A549 (cell line): ENCODE measurements at regions not wholly inside any gene's neighbourhood (a gene's known extent, or its start where the extent isn't known, plus 50 kb on each side); places are given as distances from the start of the nearest gene placed in this dataset.

ENCODE experiments used
- ATAC-seq, 2 experiments: fragments of 200-7000 bp in 1 of 2; fragments of >200 bp in 1 of 2; cut with Nextera tagmentation in 1 of 2; cut with Tn5 transposase in 1 of 2; 3 replicates each; pipeline versions ENCODE4 v1.8.0 to v1.9.1; 2018 to 2020; ENCODE audit warnings: mild to moderate bottlenecking in 1 of 2, moderate library complexity in 1 of 2
- CTCF ChIA-PET: fragments of 300-600 bp; sonication (Branson Sonifier 250); formaldehyde crosslinking; extraction: SDS; loops from one replicate; lab custom pipeline; 2021; ENCODE audit warnings: antibody characterized with exemption, inconsistent platforms; lab: Yijun Ruan, JAX
- POLR2A ChIA-PET: fragments of 350-600 bp; formaldehyde crosslinking; extraction: SDS; loops from one replicate; lab custom pipeline; 2021; ENCODE audit warnings: antibody characterized with exemption, inconsistent platforms; lab: Yijun Ruan, JAX
- DNase-seq, 2 experiments: peaks; one replicate each; pipeline versions ENCODE4 v3.0.0 to v3.0.0-alpha.2; 2011 to 2016; ENCODE audit warnings: low read depth in 1 of 2, low spot score in 1 of 2
- FAIRE-seq: peaks from 2 replicates; lab custom pipeline; 2011; peaks lifted over from hg19 to GRCh38; lab: Jason Lieb, UNC
- H3K27ac ChIP-seq, 2 experiments: fragments of >200 bp; sonication (Bioruptor Twin); formaldehyde crosslinking; 3 replicates each; pipeline ENCODE4 v1.5.1; 2016 to 2017
- H3K4me1 ChIP-seq: fragments of >200 bp; sonication (Bioruptor Twin); formaldehyde crosslinking; 3 replicates; pipeline ENCODE4 v1.6.1; 2016
- H3K4me2 ChIP-seq: fragments of >200 bp; sonication (Bioruptor Twin); formaldehyde crosslinking; 3 replicates; pipeline ENCODE4 v1.6.1; 2016
- H3K4me3 ChIP-seq: fragments of >200 bp; sonication (Bioruptor Twin); formaldehyde crosslinking; 3 replicates; pipeline ENCODE4 v1.5.1; 2016
- H3K9me3 ChIP-seq: fragments of >200 bp; sonication (Bioruptor Twin); formaldehyde crosslinking; 3 replicates; pipeline ENCODE4 v1.6.1; 2016
- BHLHE40 ChIP-seq: IDR thresholded peaks from 2 replicates; pipeline ENCODE4 v1.6.1; 2012; ENCODE audit warnings: low read depth, low read length, inconsistent platforms
- MAFK ChIP-seq: fragments of 450-650 bp; IDR thresholded peaks from 2 replicates; pipeline ENCODE4 v1.6.1; 2014; ENCODE audit not compliant: partially characterized antibody
- WGBS: methylation state at CpG from one replicate; pipeline ENCODE4 v1.1.6; 2017; ENCODE audit errors: missing lambda C conversion rate; 5-methylcytosine and 5-hydroxymethylcytosine counted together

- no peak for ATAC-seq
- no peak overlapping the region for H3K27ac ChIP-seq
- TF ChIP-seq MAFK = peak; percentile 73
- no peak for TF ChIP-seq BHLHE40
- H3K4me3 ChIP-seq = no peak overlapping the region
- H3K9me3 ChIP-seq = no peaks in the 10 kb centered on the region
- H3K4me1 ChIP-seq = no peaks in the 10 kb centered on the region
- ChIA-PET CTCF (interaction anchor here (0.6 to 1.4 kb wide), 2 partner anchors 218 to 343 kb away, joined by 3 to 4 read pairs; no protein-coding TSS in a partner anchor), POLR2A (no interaction called here)
- no peak for FAIRE-seq
- no peak overlapping the region for H3K4me2 ChIP-seq
- DNase-seq = no peak
- WGBS = 72% methylated on average over 1 of the region's 1 CpG
These were observed 51.1 kb upstream of the SPATA31C2 start for GRCh38 chr9:88189371-88189770.
